Natural killer cell (primary cell): ENCODE measurements at regions not wholly inside any gene's neighbourhood (a gene's known extent, or its start where the extent isn't known, plus 50 kb on each side); places are given as distances from the start of the nearest gene placed in this dataset.

ENCODE experiments used
- ATAC-seq, 3 donors: fragments of 150-1000 bp in 2 of 3; fragments of 200-7000 bp in 1 of 3; cut with Tn5 transposase; 1 replicate in 1 of 3; 2 replicates in 2 of 3; pipeline ENCODE4 v1.10.0; 2021; ENCODE audit warnings: mild to moderate bottlenecking in 2 of 3, moderate library complexity in 2 of 3
- DNase-seq, 2 donors: peaks; one replicate each; pipeline versions ENCODE4 v3.0.0 to v3.0.0-alpha.2; 2013 to 2021; ENCODE audit warnings: mixed read lengths in 1 of 2
- H3K27ac ChIP-seq: one replicate; pipeline ENCODE4 v1.5.1; 2013; ENCODE audit warnings: mild to moderate bottlenecking, low read length
- H3K27me3 ChIP-seq: one replicate; pipeline ENCODE4 v1.6.1; 2013; ENCODE audit warnings: low read length; ENCODE audit not compliant: control insufficient read depth, insufficient read depth
- H3K36me3 ChIP-seq: one replicate; pipeline ENCODE4 v1.6.1; 2013; ENCODE audit warnings: low read length; ENCODE audit not compliant: control insufficient read depth, insufficient read depth
- H3K4me1 ChIP-seq: one replicate; pipeline ENCODE4 v1.6.1; 2013; ENCODE audit warnings: low read length; ENCODE audit not compliant: control insufficient read depth, insufficient read depth
- H3K4me3 ChIP-seq: one replicate; pipeline ENCODE4 v1.5.1; 2013; ENCODE audit warnings: low read length
- H3K9me3 ChIP-seq: one replicate; pipeline ENCODE4 v1.6.1; 2013; ENCODE audit warnings: low read length; ENCODE audit not compliant: control insufficient read depth, insufficient read depth
- H3K27ac Mint-ChIP-seq, 2 donors: one replicate each; pipeline ENCODE4 v1.8.0; 2022; ENCODE audit warnings: mild to moderate bottlenecking in 2 of 2, mixed read lengths in 2 of 2, moderate library complexity in 1 of 2
- H3K27me3 Mint-ChIP-seq, 2 donors: one replicate each; pipeline ENCODE4 v1.8.0; 2022; ENCODE audit warnings: low read depth in 2 of 2, mixed read lengths in 2 of 2
- H3K36me3 Mint-ChIP-seq: one replicate; pipeline ENCODE4 v1.8.0; 2022; ENCODE audit warnings: mixed read lengths
- H3K4me1 Mint-ChIP-seq, 2 donors: one replicate each; pipeline ENCODE4 v1.8.0; 2022; ENCODE audit warnings: mixed read lengths in 2 of 2
- H3K4me3 Mint-ChIP-seq: one replicate; pipeline ENCODE4 v1.8.0; 2022; ENCODE audit warnings: mild to moderate bottlenecking, moderate library complexity, mixed read lengths
- H3K9me3 Mint-ChIP-seq, 2 donors: one replicate each; pipeline ENCODE4 v1.8.0; 2022; ENCODE audit warnings: mixed read lengths in 2 of 2
- CTCF ChIP-seq: fragments of 200-600 bp; IDR thresholded peaks from one replicate; pipeline ENCODE4 v1.8.0; 2022; ENCODE audit warnings: antibody characterized with exemption
- WGBS: methylation state at CpG from one replicate; pipeline ENCODE4 v1.1.7; 2013; ENCODE audit warnings: missing lambda C conversion rate; ENCODE audit not compliant: insufficient coverage; 5-methylcytosine and 5-hydroxymethylcytosine counted together
- intact Hi-C: fragments of 100-400 bp; cut with micrococcal nuclease; formaldehyde crosslinking; loops from one replicate; pipeline ENCODE4 v1.14.2; 2022

GRCh38 chr2:51324051-51324450 lies 292.1 kb upstream of the NRXN1 start:
- no peak for DNase-seq
- intact Hi-C loops: no loop called here
- H3K27ac ChIP-seq: no peak overlapping the region
- Mint-ChIP-seq H3K27me3 (no peaks in the 10 kb centered on the region), H3K36me3 (no peaks in the 10 kb centered on the region), H3K4me3 (no peak overlapping the region), H3K9me3 (peaks cover 6 to 23% of the 10 kb centered on the region in 2 donors), H3K4me1 (no peaks in the 10 kb centered on the region), H3K27ac (no peak overlapping the region)
- no peak for TF ChIP-seq CTCF
- no peak for ATAC-seq
- no peaks in the 10 kb centered on the region for H3K4me1 ChIP-seq
- WGBS: 60% methylated on average over 1 of the region's 4 CpGs
- H3K4me3 ChIP-seq: no peak overlapping the region
- no peaks in the 10 kb centered on the region for H3K9me3 ChIP-seq
- no peaks in the 10 kb centered on the region for H3K36me3 ChIP-seq
- H3K27me3 ChIP-seq: no peaks in the 10 kb centered on the region

- intact Hi-C loops: no loop called here
- DNase-seq: no peak
- TF ChIP-seq CTCF: no peak
- Histone ChIP-seq H3K4me3 (no peak overlapping the region), H3K9me3 (no peaks in the 10 kb centered on the region), H3K27ac (no peak overlapping the region), H3K36me3 (no peaks in the 10 kb centered on the region), H3K27me3 (no peaks in the 10 kb centered on the region), H3K4me1 (no peaks in the 10 kb centered on the region)
- Mint-ChIP-seq H3K4me3 (no peak overlapping the region), H3K4me1 (no peaks in the 10 kb centered on the region), H3K27ac (no peak overlapping the region), H3K36me3 (no peaks in the 10 kb centered on the region), H3K27me3 (no peaks in the 10 kb centered on the region), H3K9me3 (peaks cover 9 to 17% of the 10 kb centered on the region in 2 donors)
- ATAC-seq: no peak
- WGBS: 100% methylated on average over 1 of the region's 1 CpG
These were observed 290.7 kb upstream of the NRXN1 start for GRCh38 chr2:51322613-51323012.

- Histone ChIP-seq H3K27ac (no peak overlapping the region), H3K36me3 (no peaks in the 10 kb centered on the region), H3K27me3 (no peaks in the 10 kb centered on the region), H3K4me3 (no peak overlapping the region), H3K4me1 (no peaks in the 10 kb centered on the region), H3K9me3 (peaks cover 6% of the 10 kb centered on the region)
- ATAC-seq (no peak), DNase-seq (no peak)
- TF ChIP-seq CTCF: no peak
- H3K4me3 Mint-ChIP-seq: no peak overlapping the region
- peaks cover 7% of the 10 kb centered on the region for H3K36me3 Mint-ChIP-seq
- H3K9me3 Mint-ChIP-seq: peaks cover 8 to 20% of the 10 kb centered on the region in 2 donors
- WGBS: 94% methylated on average over 1 of the region's 1 CpG
- H3K4me1 Mint-ChIP-seq: no peaks in the 10 kb centered on the region
- H3K27ac Mint-ChIP-seq: no peak overlapping the region
- no peaks in the 10 kb centered on the region for H3K27me3 Mint-ChIP-seq
- intact Hi-C loops: no loop called here
These were observed 272.4 kb upstream of the NRXN1 start for GRCh38 chr2:51304311-51304710.

- Histone ChIP-seq H3K4me3 (no peak overlapping the region), H3K27ac (no peak overlapping the region), H3K36me3 (no peaks in the 10 kb centered on the region), H3K4me1 (no peaks in the 10 kb centered on the region), H3K9me3 (peaks cover 2% of the 10 kb centered on the region), H3K27me3 (no peaks in the 10 kb centered on the region)
- Mint-ChIP-seq H3K4me3 (no peak overlapping the region), H3K4me1 (no peaks in the 10 kb centered on the region), H3K36me3 (peaks cover 7% of the 10 kb centered on the region), H3K9me3 (peaks cover 10 to 26% of the 10 kb centered on the region in 2 donors), H3K27me3 (no peaks in the 10 kb centered on the region), H3K27ac (no peak overlapping the region)
- no peak for TF ChIP-seq CTCF
- ATAC-seq (no peak), DNase-seq (no peak)
- intact Hi-C loops: no loop called here
- 80% methylated on average over 4 of the region's 4 CpGs for WGBS
These were observed 269.4 kb upstream of the NRXN1 start for GRCh38 chr2:51301381-51301780.
